Calu3 (cell line): ENCODE measurements at regions not wholly inside any gene's neighbourhood (a gene's known extent, or its start where the extent isn't known, plus 50 kb on each side); places are given as distances from the start of the nearest gene placed in this dataset.
"Not testable (repeated sequence)": the region's sequence is repeated elsewhere in the genome, so short reads cannot be mapped to it uniquely, and the experiment has no call there.

Experiments
- BruUV-seq: library from RNA; stranded (reverse); fragments of 400-500 nt; replicated peaks from 2 replicates; lab custom pipeline; 2021; lab: Mats Ljungman, UMichigan
- CTCF ChIA-PET: fragments of 300-600 bp; sonication (Branson Sonifier 250); formaldehyde crosslinking; loops from one replicate; lab custom pipeline; 2022; ENCODE audit warnings: antibody characterized with exemption; lab: Charles Lee
- DNase-seq: peaks from one replicate; pipeline ENCODE4 v3.0.0; 2022
- H3K27ac Mint-ChIP-seq: one replicate; pipeline ENCODE4 v1.8.0; 2022; ENCODE audit warnings: mixed read lengths; ENCODE audit not compliant: unreplicated experiment
- H3K27me3 Mint-ChIP-seq: one replicate; pipeline ENCODE4 v1.8.0; 2022; ENCODE audit warnings: mixed read lengths; ENCODE audit not compliant: unreplicated experiment
- H3K36me3 Mint-ChIP-seq: one replicate; pipeline ENCODE4 v1.8.0; 2022; ENCODE audit warnings: mild to moderate bottlenecking, moderate library complexity, mixed read lengths; ENCODE audit not compliant: insufficient read depth, unreplicated experiment
- H3K4me1 Mint-ChIP-seq: one replicate; pipeline ENCODE4 v1.8.0; 2022; ENCODE audit warnings: mild to moderate bottlenecking, low read depth, mixed read lengths; ENCODE audit not compliant: unreplicated experiment
- H3K4me3 Mint-ChIP-seq: one replicate; pipeline ENCODE4 v1.8.0; 2022; ENCODE audit warnings: mild to moderate bottlenecking, low read depth, moderate library complexity, mixed read lengths; ENCODE audit not compliant: unreplicated experiment
- H3K9me3 Mint-ChIP-seq: one replicate; pipeline ENCODE4 v1.8.0; 2022; ENCODE audit warnings: low read depth, mixed read lengths; ENCODE audit not compliant: unreplicated experiment
- intact Hi-C: fragments of 100-400 bp; cut with micrococcal nuclease; formaldehyde crosslinking; loops from one replicate; pipeline ENCODE4 v1.10.0; 2022; ENCODE audit not compliant: unreplicated experiment
- TF ChIP-seq, protein P1 (sequence below): fragments of 200-600 bp; IDR thresholded peaks from one replicate; pipeline ENCODE4 v1.8.0; 2022; ENCODE audit warnings: antibody characterized with exemption; ENCODE audit not compliant: unreplicated experiment

DNA sequence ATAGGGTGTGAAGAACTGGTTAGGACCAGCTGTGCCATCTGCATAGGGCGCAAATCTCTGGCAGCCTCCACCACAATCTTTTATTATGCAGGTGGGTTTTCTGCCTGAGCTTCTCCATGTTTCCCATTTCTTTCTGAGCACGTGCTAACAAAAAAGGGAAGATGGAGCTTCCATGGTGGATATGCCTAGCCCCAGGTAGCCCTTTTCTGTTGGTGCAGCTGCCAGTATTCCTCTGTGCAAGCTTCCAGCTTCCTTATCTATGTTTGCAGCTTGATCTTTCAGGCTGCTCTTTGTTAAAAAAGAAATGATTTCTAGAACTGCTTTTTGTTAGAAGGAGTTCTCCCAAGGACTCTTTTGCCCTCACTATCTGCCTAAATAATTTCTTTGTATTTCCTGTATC, 95.0 kb upstream of the EPB41L4A start:
- Mint-ChIP-seq H3K27ac (no peak overlapping the region), H3K4me3 (no peak overlapping the region), H3K4me1 (peaks cover 10% of the 10 kb centered on the region), H3K9me3 (peaks cover 5% of the 10 kb centered on the region), H3K36me3 (no peaks in the 10 kb centered on the region), H3K27me3 (peaks cover 9% of the 10 kb centered on the region)
- intact Hi-C loops, result no loop called here
- CTCF ChIA-PET, result no interaction called here
- TF ChIP-seq, protein P1, sequence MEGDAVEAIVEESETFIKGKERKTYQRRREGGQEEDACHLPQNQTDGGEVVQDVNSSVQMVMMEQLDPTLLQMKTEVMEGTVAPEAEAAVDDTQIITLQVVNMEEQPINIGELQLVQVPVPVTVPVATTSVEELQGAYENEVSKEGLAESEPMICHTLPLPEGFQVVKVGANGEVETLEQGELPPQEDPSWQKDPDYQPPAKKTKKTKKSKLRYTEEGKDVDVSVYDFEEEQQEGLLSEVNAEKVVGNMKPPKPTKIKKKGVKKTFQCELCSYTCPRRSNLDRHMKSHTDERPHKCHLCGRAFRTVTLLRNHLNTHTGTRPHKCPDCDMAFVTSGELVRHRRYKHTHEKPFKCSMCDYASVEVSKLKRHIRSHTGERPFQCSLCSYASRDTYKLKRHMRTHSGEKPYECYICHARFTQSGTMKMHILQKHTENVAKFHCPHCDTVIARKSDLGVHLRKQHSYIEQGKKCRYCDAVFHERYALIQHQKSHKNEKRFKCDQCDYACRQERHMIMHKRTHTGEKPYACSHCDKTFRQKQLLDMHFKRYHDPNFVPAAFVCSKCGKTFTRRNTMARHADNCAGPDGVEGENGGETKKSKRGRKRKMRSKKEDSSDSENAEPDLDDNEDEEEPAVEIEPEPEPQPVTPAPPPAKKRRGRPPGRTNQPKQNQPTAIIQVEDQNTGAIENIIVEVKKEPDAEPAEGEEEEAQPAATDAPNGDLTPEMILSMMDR, result no peak
- BruUV-seq, result no TSS peak
- no peak for DNase-seq

DNA sequence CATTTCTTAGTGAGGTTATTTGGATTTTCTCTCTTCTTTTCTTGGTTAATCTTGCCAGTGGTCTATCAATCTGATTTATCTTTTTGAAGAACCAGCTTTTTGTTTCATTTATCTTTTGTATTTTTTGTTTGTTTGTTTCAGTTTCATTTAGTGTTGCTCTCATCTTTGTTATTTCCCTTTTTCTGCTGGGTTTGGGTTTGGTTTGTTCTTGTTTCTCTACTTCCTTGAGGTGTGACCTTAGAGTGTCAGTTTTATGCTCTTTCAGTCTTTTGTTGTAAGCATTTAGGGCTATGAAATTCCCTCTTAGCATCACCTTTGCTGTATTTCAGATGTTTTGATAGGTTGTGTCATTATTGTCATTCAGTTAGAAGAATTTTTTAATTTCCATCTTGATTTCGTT, 101.4 kb upstream of the EPB41L4A start:
- H3K36me3 Mint-ChIP-seq, DNase-seq, BruUV-seq, H3K4me3 Mint-ChIP-seq, H3K9me3 Mint-ChIP-seq, CTCF ChIA-PET, H3K27ac Mint-ChIP-seq: not testable (repeated sequence)
- intact Hi-C loops, result loop anchor here (10.0 kb wide), 1 partner anchor 306 kb away; no protein-coding TSS in a partner anchor
- Mint-ChIP-seq H3K27me3 (peaks cover 24% of the 10 kb centered on the region), H3K4me1 (peaks cover 18% of the 10 kb centered on the region)

DNA sequence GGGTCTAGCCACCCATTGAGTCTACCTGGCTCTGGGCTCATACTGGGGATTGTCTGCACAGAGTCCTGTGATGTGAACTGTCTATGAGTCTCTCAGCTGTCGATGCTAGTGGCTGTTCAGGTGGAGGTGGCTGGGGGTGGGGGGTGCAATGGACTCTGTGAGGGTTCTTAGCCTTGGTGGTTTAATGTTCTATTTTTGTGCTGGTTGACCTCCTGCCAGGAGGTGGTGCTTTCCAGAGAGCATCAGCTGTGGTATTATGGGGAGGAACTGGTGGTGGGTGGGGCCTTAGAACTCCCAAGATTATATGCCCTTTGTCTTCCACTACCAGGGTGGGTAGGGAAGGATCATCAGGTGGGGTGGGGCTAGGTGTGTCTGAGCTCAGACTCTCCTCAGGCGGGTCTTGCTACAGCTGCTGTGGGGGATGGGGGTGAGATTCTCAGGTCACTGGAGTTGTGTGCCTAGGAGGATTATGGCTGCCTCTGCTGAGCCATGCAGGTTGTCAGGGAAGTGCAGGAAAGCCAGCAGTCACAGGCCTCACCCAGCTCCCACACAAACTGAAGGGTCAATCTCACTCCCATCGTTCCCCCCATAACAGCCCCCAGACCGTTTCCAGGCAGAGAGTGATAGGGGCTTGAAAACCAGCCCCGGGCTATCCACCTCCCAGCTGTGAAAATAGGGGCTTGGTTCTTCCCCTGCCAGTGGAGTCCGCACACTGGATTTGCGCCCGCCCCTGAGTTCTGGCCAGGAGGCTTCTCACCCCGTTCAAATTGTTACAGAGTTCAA, 104.0 kb upstream of the EPB41L4A start:
- intact Hi-C loops, result loop anchor here (10.0 kb wide), 1 partner anchor 308 kb away; no protein-coding TSS in a partner anchor
- H3K36me3 Mint-ChIP-seq, BruUV-seq, H3K9me3 Mint-ChIP-seq, DNase-seq, H3K27ac Mint-ChIP-seq, H3K4me3 Mint-ChIP-seq: not testable (repeated sequence)
- Mint-ChIP-seq H3K4me1 (peaks cover 18% of the 10 kb centered on the region), H3K27me3 (peaks cover 21% of the 10 kb centered on the region)
- CTCF ChIA-PET, result interaction anchor here (1.6 kb wide), 1 partner anchor 10 kb away, joined by 3 read pairs; no protein-coding TSS in a partner anchor

DNA sequence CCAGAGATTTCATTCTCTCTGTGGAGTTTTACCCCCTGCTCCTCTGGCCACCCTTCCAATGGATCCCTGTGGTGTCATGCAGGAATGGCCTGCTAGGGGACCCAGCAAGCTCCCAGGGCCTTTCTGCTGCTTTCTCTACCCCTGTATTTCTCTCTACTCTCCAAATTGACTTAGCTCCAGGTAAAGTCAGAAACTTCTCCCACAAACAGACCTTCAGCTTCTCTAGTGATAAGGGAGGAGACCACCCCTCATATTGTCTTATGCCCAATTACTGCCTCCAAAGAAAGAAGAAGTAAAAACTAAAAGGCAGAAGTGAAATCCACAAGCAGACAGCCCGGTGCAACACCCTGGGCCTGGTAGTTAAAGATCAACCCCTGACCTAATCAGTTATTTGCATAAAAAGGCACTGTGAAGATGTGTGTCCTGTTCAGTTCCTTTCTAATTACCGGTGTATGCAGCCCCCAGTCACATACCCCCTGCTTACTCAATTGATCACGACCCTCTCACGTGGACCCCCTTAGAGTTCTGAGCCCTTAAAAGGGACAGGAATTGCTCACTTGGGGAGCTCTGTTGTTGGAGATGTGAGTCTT, 104.7 kb upstream of the EPB41L4A start:
- intact Hi-C loops, result loop anchor here (10.0 kb wide), 1 partner anchor 309 kb away; no protein-coding TSS in a partner anchor
- CTCF ChIA-PET, result interaction anchor here (1.6 kb wide), 1 partner anchor 10 kb away, joined by 3 read pairs; no protein-coding TSS in a partner anchor
- H3K27ac Mint-ChIP-seq, DNase-seq, BruUV-seq, H3K36me3 Mint-ChIP-seq, H3K9me3 Mint-ChIP-seq, H3K4me3 Mint-ChIP-seq: not testable (repeated sequence)
- peaks cover 15% of the 10 kb centered on the region for H3K27me3 Mint-ChIP-seq
- peaks cover 18% of the 10 kb centered on the region for H3K4me1 Mint-ChIP-seq

DNA sequence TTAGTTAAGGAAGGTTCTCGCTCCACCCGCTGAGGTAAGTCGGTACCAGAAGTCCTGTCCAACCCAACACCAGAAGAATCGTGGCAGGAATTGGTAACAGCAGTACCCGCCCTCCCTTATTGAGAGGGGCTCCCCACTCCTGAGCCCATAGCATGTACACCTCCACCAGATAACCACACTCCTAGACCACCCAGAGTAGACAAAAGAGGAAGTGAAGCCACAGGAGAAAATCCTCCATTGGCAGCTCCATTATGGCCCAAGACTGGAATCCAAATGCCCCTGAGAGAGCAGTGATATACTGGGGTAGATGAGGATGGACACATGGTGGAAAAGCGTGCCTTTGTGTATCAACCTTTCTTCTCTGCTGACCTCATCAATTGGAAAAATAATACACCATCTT, 106.1 kb upstream of the EPB41L4A start:
- no peaks in the 10 kb centered on the region for H3K36me3 Mint-ChIP-seq
- peaks cover 9% of the 10 kb centered on the region for H3K27me3 Mint-ChIP-seq
- H3K4me1 Mint-ChIP-seq, result peaks cover 18% of the 10 kb centered on the region
- TF ChIP-seq, protein P1, result no peak
- no peak overlapping the region for H3K4me3 Mint-ChIP-seq
- intact Hi-C loops, result loop anchor here (10.0 kb wide), 1 partner anchor 310 kb away; no protein-coding TSS in a partner anchor
- CTCF ChIA-PET, result no interaction called here
- H3K27ac Mint-ChIP-seq, result no peak overlapping the region
- H3K9me3 Mint-ChIP-seq, result no peaks in the 10 kb centered on the region
- no peak for DNase-seq
- no TSS peak for BruUV-seq
